Peyer's patch (tissue), 4 donors: ENCODE measurements at regions not wholly inside any gene's neighbourhood (a gene's known extent, or its start where the extent isn't known, plus 50 kb on each side); places are given as distances from the start of the nearest gene placed in this dataset.

Experiments used
- POLR2A ChIP-seq, 2 donors: fragments of 450-650 bp; IDR thresholded peaks; one replicate each; pipeline ENCODE4 v1.5.1; 2017; ENCODE audit warnings: antibody characterized with exemption in 2 of 2, mild to moderate bottlenecking in 2 of 2, moderate library complexity in 2 of 2
- TF ChIP-seq, protein P1 (sequence below), 6 experiments: fragments of 450-650 bp in 4 of 6; fragments of 200-600 bp in 2 of 6; sonication (generic) in 1 of 6; IDR thresholded peaks; one replicate each; pipeline ENCODE4 v1.5.1; 2017 to 2019; ENCODE audit warnings: antibody characterized with exemption in 6 of 6, mild to moderate bottlenecking in 3 of 6, moderate library complexity in 1 of 6

GRCh38 chr5:145205546-145205945, 629.6 kb downstream of the PRELID2 start:
- TF ChIP-seq, protein P1, sequence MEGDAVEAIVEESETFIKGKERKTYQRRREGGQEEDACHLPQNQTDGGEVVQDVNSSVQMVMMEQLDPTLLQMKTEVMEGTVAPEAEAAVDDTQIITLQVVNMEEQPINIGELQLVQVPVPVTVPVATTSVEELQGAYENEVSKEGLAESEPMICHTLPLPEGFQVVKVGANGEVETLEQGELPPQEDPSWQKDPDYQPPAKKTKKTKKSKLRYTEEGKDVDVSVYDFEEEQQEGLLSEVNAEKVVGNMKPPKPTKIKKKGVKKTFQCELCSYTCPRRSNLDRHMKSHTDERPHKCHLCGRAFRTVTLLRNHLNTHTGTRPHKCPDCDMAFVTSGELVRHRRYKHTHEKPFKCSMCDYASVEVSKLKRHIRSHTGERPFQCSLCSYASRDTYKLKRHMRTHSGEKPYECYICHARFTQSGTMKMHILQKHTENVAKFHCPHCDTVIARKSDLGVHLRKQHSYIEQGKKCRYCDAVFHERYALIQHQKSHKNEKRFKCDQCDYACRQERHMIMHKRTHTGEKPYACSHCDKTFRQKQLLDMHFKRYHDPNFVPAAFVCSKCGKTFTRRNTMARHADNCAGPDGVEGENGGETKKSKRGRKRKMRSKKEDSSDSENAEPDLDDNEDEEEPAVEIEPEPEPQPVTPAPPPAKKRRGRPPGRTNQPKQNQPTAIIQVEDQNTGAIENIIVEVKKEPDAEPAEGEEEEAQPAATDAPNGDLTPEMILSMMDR (IDR thresholded peaks at IDR 0.05), result no peak
- TF ChIP-seq POLR2A (IDR thresholded peaks at IDR 0.05), result no peak
